ENCODE measurements at regions not wholly inside any gene's neighbourhood (a gene's known extent, or its start where the extent isn't known, plus 50 kb on each side); places are given as distances from the start of the nearest gene placed in this dataset.

- TF ChIP-seq YY1 (IDR thresholded peaks at IDR 0.05; ENCODE audit: insufficient read depth, insufficient read length) (no peak), SUZ12 (IDR thresholded peaks at IDR 0.05; ENCODE audit: extremely low read depth, insufficient read depth, insufficient read length) (no peak)
Observed at GRCh38 chr7:21160401-21160800, 267.5 kb upstream of the SP4 start.
